NCI-H345 treated with DMSO at 0.1 percent for 48 hours (cell line): ENCODE measurements at regions not wholly inside any gene's neighbourhood (a gene's known extent, or its start where the extent isn't known, plus 50 kb on each side); places are given as distances from the start of the nearest gene placed in this dataset.

Experiments
- DNase-seq: peaks from one replicate; lab custom pipeline; 2025; ENCODE audit not compliant: unreplicated experiment; lab: John Stamatoyannopoulos, UW

DNA sequence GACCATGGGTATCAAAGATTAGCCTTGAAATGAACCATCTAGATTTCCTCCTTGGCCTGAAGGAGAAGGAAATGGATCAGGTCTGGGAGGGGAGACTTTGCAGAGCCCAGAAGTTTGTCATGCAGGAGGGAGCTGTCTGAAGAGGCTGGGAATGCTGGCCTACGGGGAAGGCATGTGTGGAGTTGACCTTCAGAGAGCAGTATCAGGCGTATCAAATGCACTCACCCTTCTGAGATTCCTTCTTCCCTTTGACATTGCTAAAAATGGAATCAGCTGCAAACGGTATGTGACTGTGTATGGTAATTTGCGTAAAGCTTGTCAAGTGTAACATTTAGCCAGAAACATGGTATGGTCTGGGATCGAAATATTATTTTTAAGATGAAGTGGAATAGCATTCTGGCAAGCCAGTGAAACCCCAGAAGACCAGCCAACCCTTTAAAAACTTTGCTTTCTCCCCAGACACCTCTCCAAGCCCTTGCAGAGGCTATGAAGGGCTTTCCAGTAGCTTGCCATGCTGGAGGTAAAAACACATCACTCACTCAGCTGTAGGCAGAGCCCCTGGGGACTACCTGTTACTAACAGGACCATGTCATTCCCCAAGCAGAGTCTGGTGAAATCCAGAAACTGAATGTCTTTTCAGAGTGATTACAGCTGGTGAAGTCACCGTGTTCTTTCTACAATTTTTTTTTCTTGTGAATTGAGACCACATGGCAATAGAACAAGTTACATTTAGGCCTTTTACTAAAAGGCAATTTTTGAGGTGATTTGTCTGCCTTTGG lies 174.7 kb upstream of the SLC24A5 start:
- no peak for DNase-seq

DNA sequence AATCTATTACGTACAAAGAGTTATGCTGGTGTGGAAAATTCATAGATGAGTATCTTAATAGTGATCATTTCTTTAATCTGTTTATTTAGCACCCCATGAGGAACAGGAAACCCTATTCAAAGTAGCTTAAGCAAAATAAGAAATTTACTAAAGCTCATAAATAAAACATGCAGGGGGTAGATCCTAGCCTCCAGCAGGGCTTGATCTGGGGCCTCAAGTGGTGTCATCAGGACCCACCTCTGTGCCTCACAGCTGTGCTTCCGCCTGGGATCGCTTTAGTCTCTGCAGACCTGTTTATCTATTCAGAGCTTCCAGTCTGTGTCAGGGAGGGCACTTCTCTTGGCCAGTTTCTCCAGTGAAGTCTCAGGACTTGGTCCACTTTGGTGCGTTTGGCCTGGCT lies 171.0 kb upstream of the SLC24A5 start:
- no peak for DNase-seq

DNA sequence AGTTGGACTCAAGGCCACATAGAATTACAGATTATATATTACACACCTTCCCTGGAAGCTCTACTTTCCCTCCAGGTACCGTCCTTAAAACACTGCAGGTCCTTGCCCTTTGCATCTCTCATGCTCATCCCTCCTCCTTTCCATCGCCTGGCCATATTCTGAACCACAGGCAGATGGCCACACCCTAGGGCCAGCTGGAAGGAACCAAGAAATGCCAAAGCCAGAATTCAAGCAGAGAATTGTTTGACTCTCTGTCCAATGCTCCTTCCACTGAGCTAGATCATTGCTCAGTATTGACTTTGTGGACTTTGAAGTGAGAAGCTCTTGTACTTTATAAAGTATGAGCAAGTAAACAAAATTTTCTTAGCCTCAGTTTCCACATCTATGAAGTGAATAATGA lies 170.3 kb upstream of the SLC24A5 start:
- DNase-seq = no peak

DNA sequence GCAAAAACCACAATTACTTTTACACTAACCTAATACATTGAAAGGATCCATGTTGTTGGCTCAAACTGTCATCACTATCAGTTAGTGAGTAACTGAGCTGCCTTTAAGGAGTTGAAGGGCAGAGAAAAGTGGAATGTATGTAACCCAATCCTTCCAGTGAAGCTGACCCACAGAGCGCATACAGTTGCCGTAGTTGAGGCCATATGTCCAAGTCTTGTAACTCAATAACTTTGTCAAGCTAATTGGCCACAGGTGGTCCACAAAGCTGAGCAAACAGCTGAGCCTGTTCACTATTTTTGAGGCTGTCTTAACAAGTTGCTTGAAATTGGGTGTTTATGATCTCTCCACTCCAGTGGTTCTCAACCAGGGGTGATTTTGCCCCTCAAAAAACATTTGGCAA lies 169.0 kb upstream of the SLC24A5 start:
- no peak for DNase-seq

DNA sequence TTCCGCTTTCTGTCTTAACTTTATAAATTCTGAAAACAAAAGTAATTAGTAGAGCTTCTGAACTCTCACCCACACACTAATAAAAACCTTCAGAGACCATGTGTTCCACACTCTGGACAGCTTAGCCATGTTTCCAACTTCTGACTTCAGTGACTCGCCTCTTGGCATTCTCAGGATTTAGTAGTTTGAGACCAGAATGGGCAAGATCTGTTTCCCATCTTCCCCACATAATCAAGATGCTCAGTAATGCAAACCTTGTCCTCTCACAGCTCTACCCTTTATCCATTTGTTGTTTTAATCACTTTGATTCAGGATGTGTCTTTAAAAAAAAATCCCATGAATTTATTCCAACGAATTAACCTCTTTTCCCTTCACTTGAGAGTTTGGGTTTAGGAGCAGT lies 166.6 kb upstream of the SLC24A5 start:
- DNase-seq = no peak

GRCh38 chr15:47955021-47955420 lies 165.8 kb upstream of the SLC24A5 start:
- no peak for DNase-seq

DNA sequence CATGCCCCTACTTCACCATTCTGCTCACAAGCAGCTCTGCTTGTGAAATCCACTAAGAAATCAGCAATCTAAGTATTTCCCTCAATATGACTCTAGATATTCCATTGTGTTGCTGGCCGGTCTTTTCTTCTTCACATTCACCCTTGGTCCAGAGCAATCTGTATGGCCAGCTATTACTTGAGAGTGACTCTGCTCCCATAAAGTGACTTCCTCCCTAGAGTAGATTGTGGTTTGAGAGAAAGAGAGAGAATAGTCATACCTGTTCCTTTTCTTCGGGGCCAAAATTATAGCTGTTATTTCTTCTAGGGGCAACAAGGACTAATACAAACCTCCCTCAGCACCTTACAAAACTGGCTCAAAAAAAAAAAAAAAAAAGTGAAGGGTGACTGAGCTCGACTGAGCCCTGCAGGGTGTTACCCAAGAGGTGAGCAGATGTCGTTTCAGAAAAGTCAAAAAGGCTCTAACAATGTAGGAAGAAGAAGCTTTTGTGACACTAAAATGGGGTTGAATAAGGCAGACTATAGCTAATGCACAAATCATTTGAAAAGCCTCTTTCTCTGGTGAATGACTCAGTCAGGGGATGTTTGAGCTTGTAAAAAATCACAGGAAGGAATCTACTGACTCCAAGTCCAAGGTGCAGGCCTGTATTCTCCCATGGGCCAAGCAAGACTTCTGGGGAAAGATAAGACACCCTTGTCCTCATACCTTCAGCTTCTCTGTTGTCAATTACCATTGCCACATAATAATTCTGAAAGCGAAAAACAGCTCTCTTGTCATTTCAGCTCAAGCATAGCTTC lies 161.0 kb upstream of the SLC24A5 start:
- no peak for DNase-seq

GRCh38 chr15:47961401-47962090 lies 159.2 kb upstream of the SLC24A5 start:
- no peak for DNase-seq

GRCh38 chr15:47963265-47963664 lies 157.5 kb upstream of the SLC24A5 start:
- peak; percentile 65 for DNase-seq

- peak; percentile 45 for DNase-seq
Observed at GRCh38 chr15:47964229-47964628, 156.6 kb upstream of the SLC24A5 start.

GRCh38 chr15:47965297-47965696 lies 155.5 kb upstream of the SLC24A5 start:
- DNase-seq = no peak

DNA sequence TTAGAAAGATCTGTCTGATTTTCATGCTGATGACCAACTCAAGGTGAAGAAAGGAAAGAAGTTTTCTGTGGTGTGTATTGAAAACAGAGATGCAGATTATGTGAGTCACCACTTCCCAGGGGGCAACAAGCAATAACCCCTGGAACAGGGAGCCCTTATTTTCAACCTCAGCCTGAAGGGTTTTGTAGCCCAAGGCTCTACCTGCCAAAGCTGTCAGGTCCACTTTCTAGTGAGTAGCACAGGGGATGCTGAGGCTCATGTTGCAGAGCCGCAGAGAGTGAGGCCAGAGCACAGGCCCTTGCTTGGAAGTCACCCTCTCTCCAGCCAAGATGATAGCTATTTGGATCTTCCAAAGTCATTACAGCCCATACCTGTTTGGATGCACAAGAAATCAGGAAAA lies 152.2 kb upstream of the SLC24A5 start:
- no peak for DNase-seq

DNA sequence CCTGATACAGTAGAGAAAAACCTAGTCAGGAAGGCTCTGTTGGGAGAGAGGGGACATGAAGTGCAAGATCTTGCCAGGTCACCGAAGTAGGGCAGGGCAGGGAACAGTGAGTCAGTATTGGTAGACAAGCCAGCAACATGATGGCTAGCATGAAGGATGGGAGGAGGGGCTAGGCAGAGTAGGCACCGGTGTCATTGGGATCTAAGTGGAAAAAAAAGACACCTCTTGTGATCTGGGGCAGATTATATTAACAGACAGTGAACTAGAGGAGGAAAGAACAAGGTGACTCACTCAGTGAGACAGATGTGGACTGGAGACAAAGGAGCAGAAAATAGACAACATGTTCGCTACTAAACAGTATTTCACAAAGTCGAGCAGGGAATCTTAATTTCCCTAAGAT lies 149.2 kb upstream of the SLC24A5 start:
- DNase-seq = no peak

DNA sequence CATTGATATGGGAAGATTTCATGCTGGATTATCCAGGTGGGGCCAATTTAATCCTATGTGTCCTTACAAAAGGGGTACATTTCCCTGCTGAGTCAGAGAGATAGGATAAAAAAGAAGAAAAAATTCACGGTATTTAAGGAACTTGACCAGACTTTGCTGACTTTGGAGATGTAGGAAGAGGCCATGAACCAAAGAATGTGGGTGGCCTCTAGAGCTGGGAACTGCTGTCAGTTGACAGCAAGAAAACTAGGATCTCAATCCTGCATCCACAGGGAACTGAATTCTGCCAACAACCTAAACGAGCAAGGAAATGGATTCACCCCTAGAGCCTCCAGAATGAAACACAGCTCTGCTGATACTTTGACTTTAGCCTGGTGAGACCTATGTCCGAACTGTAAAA lies 148.1 kb upstream of the SLC24A5 start:
- no peak for DNase-seq

DNA sequence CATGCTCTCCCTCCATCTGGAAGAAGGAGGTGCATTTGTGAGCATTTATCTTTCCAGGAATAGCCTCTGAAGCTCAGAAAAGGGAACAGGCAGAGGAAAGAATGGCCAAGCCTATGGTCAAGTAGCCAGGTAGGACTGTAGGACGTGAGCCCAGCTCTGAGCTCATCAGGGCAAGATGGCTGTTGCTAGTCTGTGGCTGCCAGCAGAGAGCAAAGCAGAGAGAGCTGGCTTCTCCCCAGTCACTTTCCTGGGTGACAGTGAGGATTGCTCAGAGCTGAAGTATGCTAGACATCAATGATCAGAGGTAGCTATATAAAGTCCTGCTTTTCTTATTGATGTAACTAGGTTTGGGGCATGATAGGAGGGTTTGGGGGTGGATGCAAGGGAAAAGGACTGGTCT lies 146.1 kb upstream of the SLC24A5 start:
- no peak for DNase-seq

- DNase-seq = no peak
Observed at GRCh38 chr15:47975427-47975826, 145.4 kb upstream of the SLC24A5 start.

DNA sequence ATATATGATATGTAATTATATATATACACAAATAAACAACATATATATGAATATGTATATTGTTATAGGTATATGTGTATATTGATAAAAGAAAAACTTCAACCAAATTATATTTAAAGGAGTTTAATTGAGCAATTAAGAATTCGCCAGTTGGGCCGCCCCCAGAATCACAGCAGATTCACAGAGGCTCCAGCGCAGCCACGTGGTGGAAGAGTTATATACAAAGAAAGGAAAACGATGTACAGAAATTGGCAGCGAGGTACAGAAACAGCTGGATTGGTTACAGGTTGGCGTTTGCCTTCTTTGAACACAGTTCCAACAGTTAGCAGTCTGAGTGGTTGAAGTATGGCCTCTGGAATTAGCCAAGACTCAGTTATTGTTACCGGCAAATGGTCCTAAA lies 137.3 kb upstream of the SLC24A5 start:
- DNase-seq = no peak

GRCh38 chr15:47985568-47985967 lies 135.2 kb upstream of the SLC24A5 start:
- DNase-seq = no peak

DNA sequence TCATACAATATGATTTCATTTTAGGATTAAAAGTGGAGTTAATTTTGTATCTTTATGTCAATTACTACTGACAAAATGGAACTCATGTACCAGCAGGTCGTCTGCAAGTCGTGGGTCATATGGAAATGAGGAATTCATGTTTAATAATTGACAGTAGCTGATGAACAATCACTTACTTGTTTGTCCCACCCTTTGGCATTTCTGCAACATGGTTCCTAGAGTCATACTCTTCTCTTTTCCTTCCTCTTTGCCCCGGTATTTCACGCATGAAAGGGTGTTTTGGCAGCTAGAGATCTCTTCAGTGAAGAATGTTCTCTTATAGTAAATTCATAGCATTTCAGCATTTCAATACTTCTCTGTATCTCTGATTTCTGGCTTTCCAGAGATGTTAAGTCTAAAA lies 133.3 kb upstream of the SLC24A5 start:
- DNase-seq = no peak

DNA sequence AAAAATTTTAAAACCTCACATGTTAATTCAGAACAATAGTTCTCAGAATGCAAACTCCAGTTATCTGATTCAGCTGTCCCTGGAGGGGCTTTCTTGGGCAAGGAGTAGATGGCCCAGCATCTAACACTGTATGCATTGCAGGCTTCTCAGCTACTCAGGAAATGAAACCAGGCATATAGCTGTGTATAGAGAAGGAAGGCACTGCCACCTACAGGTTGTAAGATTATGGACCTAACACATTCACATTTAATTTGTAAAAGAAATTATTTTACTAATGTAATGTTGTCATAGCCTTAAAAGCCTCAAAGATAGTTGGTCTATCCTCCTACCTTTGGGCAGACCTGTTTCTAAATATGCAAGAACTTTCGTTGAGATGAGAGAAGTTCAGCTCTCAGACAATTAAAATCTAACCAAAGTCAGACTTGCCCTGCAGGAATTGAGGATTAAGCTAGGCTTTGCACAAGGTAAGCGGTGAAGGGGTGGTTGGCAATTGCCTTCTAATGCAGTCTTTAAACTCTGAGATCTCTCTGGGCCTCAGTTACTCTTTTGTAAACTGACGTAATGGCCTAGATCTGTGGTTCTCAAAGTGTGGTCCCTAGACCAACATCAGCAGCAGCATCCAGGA lies 132.8 kb upstream of the SLC24A5 start:
- peak; percentile 66 for DNase-seq

DNA sequence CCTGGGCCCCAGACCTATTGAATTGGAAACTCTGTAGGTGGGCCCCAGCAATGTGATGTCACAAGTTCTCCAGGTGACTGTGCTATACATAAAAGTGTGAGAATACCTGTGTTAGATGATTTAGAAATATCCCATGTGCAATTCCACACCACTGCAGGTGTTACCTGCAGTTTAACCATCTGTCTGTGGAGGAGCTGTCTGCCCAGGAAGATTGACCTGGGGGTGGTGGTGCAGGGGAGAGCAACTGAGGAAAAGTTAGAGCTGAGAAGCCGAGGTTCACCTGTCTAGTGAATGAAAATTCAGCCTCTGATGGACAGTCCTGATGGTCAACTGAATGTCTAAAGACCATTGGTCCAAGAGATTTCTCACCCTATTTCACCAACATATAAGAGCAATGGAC lies 132.2 kb upstream of the SLC24A5 start:
- DNase-seq = no peak

GRCh38 chr15:47990821-47991220 lies 130.0 kb upstream of the SLC24A5 start:
- no peak for DNase-seq
